Frontal cortex (tissue), 3 donors: ENCODE measurements at regions not wholly inside any gene's neighbourhood (a gene's known extent, or its start where the extent isn't known, plus 50 kb on each side); places are given as distances from the start of the nearest gene placed in this dataset.

Experiments
- DNase-seq, 2 donors: peaks; one replicate each; pipeline ENCODE4 v3.0.0; 2012; ENCODE audit warnings: low spot score in 2 of 2
- FAIRE-seq: peaks from 2 replicates; lab custom pipeline; 2012; peaks lifted over from hg19 to GRCh38; lab: Jason Lieb, UNC
- donor health status: control.
- donor health status: control.
- donor health status: control.

- FAIRE-seq (no peak), DNase-seq (no peak)
These were observed 906.5 kb downstream of the JRKL start for GRCh38 chr11:97296301-97296700.

- DNase-seq = no peak
- FAIRE-seq = no peak
These were observed 919.5 kb downstream of the JRKL start for GRCh38 chr11:97309291-97309690.

- no peak for DNase-seq
- no peak for FAIRE-seq
These were observed 935.9 kb downstream of the JRKL start for GRCh38 chr11:97325693-97326092.

- no peak for FAIRE-seq
- DNase-seq = no peak
These were observed 942.5 kb downstream of the JRKL start for GRCh38 chr11:97332271-97332670.

- FAIRE-seq = no peak
These were observed 946.3 kb downstream of the JRKL start for GRCh38 chr11:97336064-97336463.

GRCh38 chr11:97345032-97345431 lies 955.2 kb downstream of the JRKL start:
- no peak for DNase-seq
- no peak for FAIRE-seq

More at GRCh38 chr11:97336064-97336463, 946.3 kb downstream of the JRKL start:
- DNase-seq = no peak

GRCh38 chr11:97349201-97349600 lies 959.4 kb downstream of the JRKL start:
- DNase-seq = no peak
- no peak for FAIRE-seq

GRCh38 chr11:97351939-97352338 lies 962.1 kb downstream of the JRKL start:
- FAIRE-seq = no peak
- no peak for DNase-seq

GRCh38 chr11:97354026-97354425 lies 964.2 kb downstream of the JRKL start:
- DNase-seq (no peak), FAIRE-seq (no peak)

- FAIRE-seq (no peak), DNase-seq (no peak)
These were observed 964.8 kb downstream of the JRKL start for GRCh38 chr11:97354576-97354975.

- DNase-seq (no peak), FAIRE-seq (no peak)
These were observed 965.4 kb downstream of the JRKL start for GRCh38 chr11:97355230-97355629.

- no peak for FAIRE-seq
- no peak for DNase-seq
These were observed 966.3 kb downstream of the JRKL start for GRCh38 chr11:97356144-97356543.

- no peak for DNase-seq
- FAIRE-seq = no peak
These were observed 969.2 kb downstream of the JRKL start for GRCh38 chr11:97359016-97359415.

- DNase-seq = no peak
- FAIRE-seq = no peak
These were observed 972.1 kb downstream of the JRKL start for GRCh38 chr11:97361812-97362378.

GRCh38 chr11:97363331-97363730 lies 973.5 kb downstream of the JRKL start:
- DNase-seq = no peak
- FAIRE-seq = no peak

GRCh38 chr11:97364047-97364446 lies 974.2 kb downstream of the JRKL start:
- no peak for DNase-seq
- FAIRE-seq = no peak

GRCh38 chr11:97367406-97368083 lies 977.7 kb downstream of the JRKL start:
- DNase-seq (no peak), FAIRE-seq (no peak)

- FAIRE-seq (no peak), DNase-seq (no peak)
These were observed 999.5 kb downstream of the JRKL start for GRCh38 chr11:97389270-97389669.

GRCh38 chr11:97398246-97398645 lies 1008.4 kb downstream of the JRKL start:
- FAIRE-seq = no peak
- DNase-seq = no peak

GRCh38 chr11:97409141-97409540 lies 1019.3 kb downstream of the JRKL start:
- no peak for FAIRE-seq
- DNase-seq = no peak

- no peak for DNase-seq
- no peak for FAIRE-seq
These were observed 1025.0 kb downstream of the JRKL start for GRCh38 chr11:97414801-97415200.

GRCh38 chr11:97419729-97420128 lies 1029.9 kb downstream of the JRKL start:
- DNase-seq (no peak), FAIRE-seq (no peak)
